Loucy (cell line): ENCODE measurements at regions not wholly inside any gene's neighbourhood (a gene's known extent, or its start where the extent isn't known, plus 50 kb on each side); places are given as distances from the start of the nearest gene placed in this dataset.

Experiments
- EZH2phosphoT487 ChIP-seq: fragments of 200-600 bp; IDR thresholded peaks from 2 replicates; pipeline ENCODE4 v1.6.1; 2018; ENCODE audit warnings: antibody characterized with exemption, mild to moderate bottlenecking, moderate library complexity, borderline replicate concordance
- TF ChIP-seq, protein P1 (sequence below): fragments of 200-600 bp; sonication (generic); conservative IDR thresholded peaks from 2 replicates; pipeline ENCODE4 v1.5.1; 2014; ENCODE audit warnings: mild to moderate bottlenecking, antibody characterized with exemption, low read length

GRCh38 chr1:185515696-185516095 is 198.7 kb upstream of the IVNS1ABP start:
- no peak for TF ChIP-seq EZH2phosphoT487
- TF ChIP-seq, protein P1, sequence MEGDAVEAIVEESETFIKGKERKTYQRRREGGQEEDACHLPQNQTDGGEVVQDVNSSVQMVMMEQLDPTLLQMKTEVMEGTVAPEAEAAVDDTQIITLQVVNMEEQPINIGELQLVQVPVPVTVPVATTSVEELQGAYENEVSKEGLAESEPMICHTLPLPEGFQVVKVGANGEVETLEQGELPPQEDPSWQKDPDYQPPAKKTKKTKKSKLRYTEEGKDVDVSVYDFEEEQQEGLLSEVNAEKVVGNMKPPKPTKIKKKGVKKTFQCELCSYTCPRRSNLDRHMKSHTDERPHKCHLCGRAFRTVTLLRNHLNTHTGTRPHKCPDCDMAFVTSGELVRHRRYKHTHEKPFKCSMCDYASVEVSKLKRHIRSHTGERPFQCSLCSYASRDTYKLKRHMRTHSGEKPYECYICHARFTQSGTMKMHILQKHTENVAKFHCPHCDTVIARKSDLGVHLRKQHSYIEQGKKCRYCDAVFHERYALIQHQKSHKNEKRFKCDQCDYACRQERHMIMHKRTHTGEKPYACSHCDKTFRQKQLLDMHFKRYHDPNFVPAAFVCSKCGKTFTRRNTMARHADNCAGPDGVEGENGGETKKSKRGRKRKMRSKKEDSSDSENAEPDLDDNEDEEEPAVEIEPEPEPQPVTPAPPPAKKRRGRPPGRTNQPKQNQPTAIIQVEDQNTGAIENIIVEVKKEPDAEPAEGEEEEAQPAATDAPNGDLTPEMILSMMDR = no peak
